ENCODE measurements at regions not wholly inside any gene's neighbourhood (a gene's known extent, or its start where the extent isn't known, plus 50 kb on each side); places are given as distances from the start of the nearest gene placed in this dataset.
A peak's percentile ranks its signal among the peaks of the same experiment; 100 is the strongest.

DNA sequence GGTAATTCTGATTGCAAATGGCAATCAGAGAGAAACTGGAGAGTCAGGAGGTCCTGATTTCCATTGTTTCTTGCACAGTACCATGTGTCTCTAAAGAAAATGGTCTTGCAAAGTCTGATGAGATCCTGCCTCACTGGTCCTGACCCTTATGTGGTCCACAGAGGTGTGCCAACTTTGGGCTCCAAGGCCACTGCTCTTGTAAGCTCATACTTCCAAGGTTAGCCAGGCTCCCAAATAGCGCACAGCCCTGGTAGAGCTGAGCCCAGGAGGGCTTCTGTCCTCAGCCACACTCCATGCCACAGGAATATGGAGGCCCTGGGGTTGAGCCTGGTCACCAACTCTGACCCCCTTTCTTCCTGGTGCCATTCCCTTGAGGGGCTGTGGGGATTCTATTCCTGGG, 80.7 kb downstream of the SDC1 start:
- Histone ChIP-seq H3K79me2 (ENCODE audit: control insufficient read depth, insufficient read depth, low read length) (no peaks in the 10 kb centered on the region), H3K27me3 (ENCODE audit: control insufficient read depth in 2 of 2, insufficient read depth in 2 of 2, low read length in 2 of 2) (peaks cover 0 to 4% of the 10 kb centered on the region in 2 experiments; a peak in 1 of 5 replicates), H3K4me1 (replicated peaks in 1 of 2; ENCODE audit: control insufficient read depth in 2 of 2, insufficient read depth in 2 of 2, low read length in 2 of 2) (peaks cover 14 to 25% of the 10 kb centered on the region in 2 experiments; a peak in 4 of 5 replicates), H3K4me2 (ENCODE audit: insufficient read depth, low read length) (no peak overlapping the region), H3K9me1 (ENCODE audit: control insufficient read depth, insufficient read depth, low read length) (no peaks in the 10 kb centered on the region), H3K27ac (ENCODE audit: extremely low read depth, low read depth, low read length) (no peak overlapping the region), H3K4me3 (no peak overlapping the region), H3K9me3 (replicated peaks; ENCODE audit: control insufficient read depth, insufficient read depth, low read depth, low read length) (no peaks in the 10 kb centered on the region), H3K36me3 (ENCODE audit: control insufficient read depth, insufficient read depth, low read length) (no peaks in the 10 kb centered on the region), H4K20me1 (replicated peaks; ENCODE audit: control insufficient read depth, insufficient read depth, low read length) (no peaks in the 10 kb centered on the region), H2AFZ (ENCODE audit: low read depth, low read length) (no peak overlapping the region), H3K9ac (ENCODE audit: insufficient read depth in 1 of 2, low read depth in 2 of 2, low read length in 2 of 2) (no peak overlapping the region)
- POLR2A ChIA-PET, result no interaction called here
- DNase-seq (ENCODE audit: extremely low read depth in 1 of 4, low spot score in 3 of 4) (no peak), FAIRE-seq (no peak), ATAC-seq (no peak)
- intact Hi-C loops (cut with micrococcal nuclease) (no loop called here), in situ Hi-C loops (cut with MboI) (no loop called here)
- WGBS (ENCODE audit: insufficient coverage, low coverage, missing lambda C conversion rate), result 36% methylated on average over 1 of the region's 1 CpG
- BruUV-seq (replicated peaks), result no TSS peak
- no peak for TF ChIP-seq ZNF668 (CRISPR knock-in tag; IDR thresholded peaks at IDR 0.05)
- no peak for TF ChIP-seq MXI1 (IDR thresholded peaks at IDR 0.05; ENCODE audit: low read depth, low read length)
- no peak for TF ChIP-seq ASH1L (IDR thresholded peaks at IDR 0.05; ENCODE audit: borderline replicate concordance, low read depth, partially characterized antibody)
- TF ChIP-seq THAP7 (CRISPR knock-in tag; IDR thresholded peaks at IDR 0.05), result no peak
- no peak for TF ChIP-seq CHD1 (IDR thresholded peaks at IDR 0.05; ENCODE audit: low read length)
- CTCF ChIA-PET (ENCODE audit: low intra/inter-chr PET ratio), result no interaction called here

DNA sequence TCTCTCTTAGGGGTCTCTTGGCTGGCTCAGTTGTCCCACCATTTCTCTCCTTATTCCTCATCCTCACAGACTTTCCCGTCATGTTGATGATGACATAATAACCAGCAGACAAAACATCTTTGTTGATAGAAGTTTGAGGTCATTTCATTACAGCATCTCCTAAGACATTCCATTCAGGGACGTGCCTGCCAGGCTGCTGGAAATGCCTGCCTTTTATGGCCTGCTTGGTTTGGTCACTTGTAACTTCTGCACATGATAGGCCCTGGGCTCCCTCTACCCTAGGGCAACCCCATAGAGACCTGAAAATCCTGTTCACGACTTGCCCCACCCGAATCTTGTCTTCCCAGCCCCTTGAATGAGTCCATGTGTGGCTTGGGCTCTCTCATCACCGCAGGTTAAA, 81.7 kb downstream of the SDC1 start:
- H3K27me3 ChIP-seq (ENCODE audit: control insufficient read depth in 2 of 2, insufficient read depth in 2 of 2, low read length in 2 of 2), result peaks cover 0 to 4% of the 10 kb centered on the region in 2 experiments; a peak in 1 of 5 replicates
- POLR2A ChIA-PET, result no interaction called here
- H3K4me2 ChIP-seq (ENCODE audit: insufficient read depth, low read length), result no peak overlapping the region
- DNase-seq (ENCODE audit: extremely low read depth in 1 of 4, low spot score in 3 of 4) (no peak), ATAC-seq (no peak), FAIRE-seq (no peak)
- H3K9me1 ChIP-seq (ENCODE audit: control insufficient read depth, insufficient read depth, low read length), result no peaks in the 10 kb centered on the region
- no peak overlapping the region for H3K4me3 ChIP-seq
- WGBS (ENCODE audit: insufficient coverage, low coverage, missing lambda C conversion rate), result 9% methylated on average over 5 of the region's 5 CpGs
- CTCF ChIA-PET (ENCODE audit: low intra/inter-chr PET ratio), result no interaction called here
- H3K79me2 ChIP-seq (ENCODE audit: control insufficient read depth, insufficient read depth, low read length), result no peaks in the 10 kb centered on the region
- no peaks in the 10 kb centered on the region for H3K36me3 ChIP-seq (ENCODE audit: control insufficient read depth, insufficient read depth, low read length)
- in situ Hi-C loops (cut with MboI) (no loop called here), intact Hi-C loops (cut with micrococcal nuclease) (no loop called here)
- no TSS peak for BruUV-seq (replicated peaks)
- TF ChIP-seq ELF2 (CRISPR knock-in tag; IDR thresholded peaks at IDR 0.05), result no peak
- TF ChIP-seq, protein P1, sequence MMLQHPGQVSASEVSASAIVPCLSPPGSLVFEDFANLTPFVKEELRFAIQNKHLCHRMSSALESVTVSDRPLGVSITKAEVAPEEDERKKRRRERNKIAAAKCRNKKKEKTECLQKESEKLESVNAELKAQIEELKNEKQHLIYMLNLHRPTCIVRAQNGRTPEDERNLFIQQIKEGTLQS (IDR thresholded peaks at IDR 0.05), result peak; percentile 58
- TF ChIP-seq, protein P1 (CRISPR knock-in tag; conservative IDR thresholded peaks at IDR 0.05), result no peak
- H3K4me1 ChIP-seq (replicated peaks in 1 of 2; ENCODE audit: control insufficient read depth in 2 of 2, insufficient read depth in 2 of 2, low read length in 2 of 2), result peaks cover 14 to 20% of the 10 kb centered on the region in 2 experiments; a peak in 4 of 5 replicates
- no peaks in the 10 kb centered on the region for H3K9me3 ChIP-seq (replicated peaks; ENCODE audit: control insufficient read depth, insufficient read depth, low read depth, low read length)
- H3K9ac ChIP-seq (ENCODE audit: insufficient read depth in 1 of 2, low read depth in 2 of 2, low read length in 2 of 2), result no peak overlapping the region
- H2AFZ ChIP-seq (ENCODE audit: low read depth, low read length), result no peak overlapping the region
- no peak overlapping the region for H3K27ac ChIP-seq (ENCODE audit: extremely low read depth, low read depth, low read length)
- no peaks in the 10 kb centered on the region for H4K20me1 ChIP-seq (replicated peaks; ENCODE audit: control insufficient read depth, insufficient read depth, low read length)

Measured in K562 (cell line).